ENCODE measurements at regions not wholly inside any gene's neighbourhood (a gene's known extent, or its start where the extent isn't known, plus 50 kb on each side); places are given as distances from the start of the nearest gene placed in this dataset.
A peak's percentile ranks its signal among the peaks of the same experiment; 100 is the strongest.
"Not testable (repeated sequence)": the region's sequence is repeated elsewhere in the genome, so short reads cannot be mapped to it uniquely, and the experiment has no call there.

DNA sequence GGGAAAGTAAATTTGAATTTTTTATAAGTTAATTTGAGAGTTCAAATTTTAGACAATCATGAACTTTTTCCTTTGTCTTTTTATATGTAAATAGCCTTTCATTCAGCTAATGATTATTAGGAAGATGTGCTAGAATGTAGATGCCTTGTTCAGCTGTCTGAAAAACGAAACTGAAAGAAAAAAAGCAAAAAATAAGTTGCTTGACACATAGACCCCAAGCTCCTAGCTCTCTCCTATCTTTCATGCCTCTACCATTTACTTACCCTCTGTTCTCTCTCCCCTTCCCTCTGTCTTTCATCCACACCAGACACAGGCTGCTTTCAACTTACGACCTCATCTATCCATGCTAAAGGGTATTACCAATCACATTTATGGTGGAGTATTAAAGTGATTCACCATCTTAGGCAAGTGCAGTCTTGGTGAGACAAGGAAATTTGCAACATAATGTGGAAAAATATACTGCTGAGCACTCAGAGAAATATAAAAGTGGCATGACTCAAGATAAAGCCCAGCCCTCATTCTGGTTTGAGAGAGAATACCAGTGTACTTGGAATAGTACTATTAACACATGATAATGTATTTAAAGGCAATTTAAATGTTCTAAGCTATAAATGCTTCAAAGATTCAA is 425.6 kb downstream of the SUCLG1 start:
- DNase-seq = no peak

DNA sequence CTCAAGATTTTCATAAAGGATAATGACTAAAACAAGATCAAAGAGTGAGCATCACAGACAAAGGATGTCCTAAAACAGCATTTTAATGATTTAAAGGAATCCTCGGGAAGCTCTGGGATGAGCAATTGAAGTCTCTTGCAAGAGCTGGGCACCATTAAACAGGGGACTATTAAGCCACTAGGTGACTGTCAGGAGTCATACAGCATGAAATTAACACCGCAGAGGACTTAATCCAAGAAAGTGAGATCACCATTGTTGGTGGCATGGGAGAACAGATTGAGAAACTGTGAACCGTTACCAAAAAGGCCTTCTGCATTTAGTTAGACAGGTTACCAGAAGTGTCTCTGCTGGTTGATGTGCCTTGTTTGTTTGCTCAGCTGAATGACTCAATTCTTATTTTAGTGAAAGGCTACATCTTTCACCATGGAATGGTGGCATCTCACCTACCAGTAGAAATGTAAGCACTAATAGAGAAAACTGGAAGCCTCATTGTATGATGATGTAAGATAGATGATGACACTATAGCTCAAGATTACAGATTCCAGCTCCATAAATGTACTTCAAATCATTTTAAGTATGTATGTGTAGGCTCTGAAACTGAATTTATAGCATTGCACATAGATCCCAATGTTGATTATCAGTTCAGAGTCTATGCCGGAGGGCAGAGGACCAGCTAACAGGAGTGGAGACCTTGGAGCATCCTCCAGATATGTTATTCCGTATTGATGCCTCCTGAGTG is 427.6 kb downstream of the SUCLG1 start:
- DNase-seq = no peak

DNA sequence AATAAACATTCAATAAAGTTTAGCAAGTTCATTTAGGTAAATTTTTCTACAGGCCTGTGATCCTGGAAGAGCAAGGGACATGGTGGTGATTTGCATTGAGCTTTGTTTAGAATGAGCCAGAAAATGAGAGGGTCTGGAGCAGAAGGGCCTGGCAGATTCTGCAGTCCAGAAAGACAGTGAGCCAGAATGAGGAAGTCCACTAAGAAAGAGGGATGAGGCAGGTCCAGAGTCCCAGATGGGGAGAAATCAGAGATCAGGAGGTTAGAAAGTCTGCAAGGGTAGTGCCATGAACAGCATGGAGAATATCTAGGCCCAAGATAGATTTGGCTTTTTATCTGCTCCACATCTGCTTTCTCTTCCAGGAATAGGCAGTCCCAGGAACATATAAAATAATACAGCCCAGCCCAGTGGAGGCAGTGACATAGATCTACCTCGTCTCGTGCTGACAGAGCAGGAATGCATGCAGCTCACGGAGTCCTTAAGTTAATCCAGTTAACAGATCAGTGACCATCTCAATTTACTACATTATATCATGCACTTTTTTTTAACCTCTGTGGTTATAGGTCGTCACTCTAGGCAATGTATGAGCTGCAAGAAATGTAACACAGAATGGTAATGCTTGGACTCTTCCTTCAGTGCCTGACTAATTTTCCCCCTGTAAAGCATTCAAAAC is 429.0 kb downstream of the SUCLG1 start:
- no peak for DNase-seq

DNA sequence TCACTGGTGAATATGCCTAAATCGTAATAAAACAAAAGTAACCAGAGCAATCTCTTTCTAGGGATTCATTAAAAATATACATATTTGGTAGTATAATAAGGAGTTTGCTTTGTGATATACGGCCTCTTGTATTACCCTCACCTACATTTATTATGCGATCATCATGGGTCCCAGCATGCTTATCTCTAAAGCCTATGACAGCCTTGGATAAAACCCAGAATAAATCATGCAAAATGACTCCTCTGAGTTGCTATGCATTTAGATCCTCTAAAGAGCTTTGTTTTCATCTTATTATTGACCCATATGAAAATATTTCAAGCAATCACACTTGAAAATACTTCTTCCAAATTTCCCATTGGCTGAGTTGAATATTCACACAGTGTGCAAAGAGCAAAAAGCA is 432.3 kb downstream of the SUCLG1 start:
- DNase-seq = no peak

DNA sequence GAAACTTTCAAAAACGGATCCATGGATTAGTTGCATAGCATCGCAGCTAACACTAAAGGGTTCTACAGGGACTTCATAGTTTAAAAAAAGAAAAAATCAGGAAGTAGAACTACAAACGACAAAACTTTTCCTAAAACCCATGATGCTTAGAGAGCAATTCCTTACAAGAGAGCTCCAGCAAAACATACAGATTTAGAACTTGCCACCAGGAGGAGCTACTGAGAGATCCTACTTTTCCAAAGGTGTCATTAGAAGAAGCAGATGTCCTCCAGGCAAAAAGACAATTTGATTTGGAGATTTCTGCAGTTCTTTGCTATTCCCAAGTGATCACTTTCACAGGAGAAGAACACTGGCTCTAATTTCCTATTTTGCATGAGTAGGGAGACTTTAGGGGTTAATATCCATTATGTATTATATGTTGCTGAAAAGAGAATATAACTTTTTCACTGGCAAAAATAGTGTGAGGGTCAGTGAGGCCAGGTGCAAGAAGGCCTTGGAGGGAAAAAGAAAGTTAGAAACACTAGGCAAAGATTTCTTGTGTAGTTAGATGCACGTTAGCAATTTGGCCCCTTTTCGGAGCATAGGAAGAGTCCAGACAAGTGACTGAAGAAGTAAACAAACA is 436.2 kb downstream of the SUCLG1 start:
- DNase-seq = no peak

DNA sequence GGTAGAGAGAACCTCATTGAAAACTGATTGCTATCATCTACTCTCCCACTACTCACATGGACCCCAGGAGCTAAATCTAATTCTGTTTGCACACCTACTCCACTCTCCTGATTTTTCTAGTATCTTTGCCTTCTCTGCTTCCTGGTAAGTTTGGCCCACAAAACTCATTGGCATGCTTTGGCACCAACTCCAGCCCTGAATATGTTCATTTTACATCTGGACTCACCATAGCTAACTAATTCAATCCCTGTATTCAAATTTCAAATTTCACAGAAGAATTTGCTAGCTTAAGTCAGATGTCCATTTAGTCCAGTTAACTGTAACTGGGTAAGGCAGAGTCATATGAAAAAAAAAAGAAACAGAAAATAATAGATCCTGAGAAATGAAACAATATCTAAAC is 442.1 kb downstream of the SUCLG1 start:
- no peak for DNase-seq

DNA sequence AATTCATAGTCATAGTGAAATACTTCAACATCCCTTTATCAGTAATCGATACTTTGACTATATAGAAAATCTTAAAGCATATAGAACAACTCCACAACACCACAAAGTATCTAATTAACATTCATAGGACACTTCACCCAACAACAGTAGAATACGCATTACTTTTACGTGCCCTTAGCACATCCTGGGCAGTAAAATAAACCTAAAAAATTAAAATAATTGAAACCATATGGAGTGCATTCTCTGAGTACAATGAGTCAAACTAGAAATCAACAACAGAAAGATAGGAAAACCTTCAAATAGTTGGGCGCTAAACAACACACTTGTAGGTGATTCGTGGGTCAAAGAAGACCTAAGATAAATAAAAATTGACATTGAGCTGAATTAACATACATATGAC is 442.9 kb downstream of the SUCLG1 start:
- no peak for DNase-seq

DNA sequence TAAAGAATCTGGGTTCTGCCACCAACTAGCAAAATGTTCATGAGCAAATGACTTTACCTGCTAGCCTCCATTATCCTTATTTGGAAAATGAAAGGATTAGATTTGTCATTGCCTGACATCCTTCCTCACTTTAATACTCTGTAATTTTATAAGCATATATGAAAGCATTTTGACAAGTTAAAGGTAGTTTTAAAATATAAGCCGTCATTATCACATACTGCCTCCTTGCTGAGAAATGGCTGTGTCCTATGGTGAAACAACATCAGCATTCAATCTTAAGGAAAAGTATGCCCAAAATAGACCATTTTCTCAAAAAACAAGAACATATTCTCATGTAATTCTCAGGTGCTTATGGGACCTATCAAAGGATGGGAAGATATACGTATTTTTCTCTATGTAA is 461.2 kb downstream of the SUCLG1 start:
- DNase-seq = no peak

DNA sequence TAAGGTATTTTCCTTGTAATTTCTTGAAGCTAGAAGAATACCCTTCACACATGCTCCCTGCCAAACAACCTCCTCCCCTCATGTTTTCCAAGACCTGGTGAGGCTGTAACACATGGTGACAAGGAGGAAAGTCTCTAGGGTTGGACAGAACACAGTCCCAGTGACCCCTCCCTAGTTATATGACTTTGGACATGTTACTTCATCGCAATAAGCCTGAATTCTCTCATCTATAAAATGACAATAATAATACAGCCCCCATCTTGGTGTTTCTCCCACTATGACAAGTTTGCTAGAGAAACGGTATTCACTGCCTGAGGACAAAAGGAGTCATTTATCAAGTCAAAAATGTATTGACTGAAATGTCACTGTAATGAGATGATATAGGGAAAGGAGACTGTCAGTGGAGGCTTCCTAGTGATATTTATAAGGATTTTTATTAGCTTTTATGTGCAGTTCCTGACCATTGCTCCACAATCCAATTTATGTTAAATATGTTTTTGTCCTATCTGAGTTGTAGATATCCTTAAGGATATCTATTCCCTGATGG is 464.4 kb downstream of the SUCLG1 start:
- no peak for DNase-seq

DNA sequence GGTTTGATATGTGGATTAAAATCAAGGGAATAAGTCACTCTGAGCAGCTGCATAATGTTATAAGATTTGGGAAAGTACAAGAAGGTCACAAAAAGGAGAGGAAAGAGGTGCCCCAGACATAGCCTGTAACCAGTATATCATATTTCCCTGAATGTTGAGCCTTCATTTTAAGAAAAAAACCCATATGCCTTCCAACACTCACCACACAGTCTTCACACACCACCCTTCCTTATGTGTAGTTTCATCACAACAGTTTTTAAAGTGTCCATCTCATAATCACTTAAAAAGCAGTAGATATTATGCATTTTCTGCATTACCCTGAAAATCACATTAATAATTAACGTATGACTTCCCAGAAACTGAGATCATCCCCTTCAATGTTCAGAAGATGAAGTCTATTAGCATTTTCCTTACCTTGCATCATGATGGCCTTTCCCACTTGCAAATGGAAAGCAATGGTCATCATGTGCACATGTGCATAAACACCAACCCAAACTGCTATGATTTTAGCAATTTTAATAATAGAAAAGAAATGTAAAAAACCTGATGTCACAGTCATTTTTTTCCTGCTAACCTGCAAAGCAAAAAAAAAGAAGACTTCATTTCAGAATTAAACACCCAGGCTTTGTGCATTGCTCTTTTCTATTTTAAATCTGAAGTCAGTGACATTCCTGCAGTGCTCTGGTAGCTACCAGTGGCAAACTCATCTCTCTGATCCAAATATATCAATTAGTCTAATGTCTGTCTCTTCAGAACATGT is 465.0 kb downstream of the SUCLG1 start:
- DNase-seq = no peak

DNA sequence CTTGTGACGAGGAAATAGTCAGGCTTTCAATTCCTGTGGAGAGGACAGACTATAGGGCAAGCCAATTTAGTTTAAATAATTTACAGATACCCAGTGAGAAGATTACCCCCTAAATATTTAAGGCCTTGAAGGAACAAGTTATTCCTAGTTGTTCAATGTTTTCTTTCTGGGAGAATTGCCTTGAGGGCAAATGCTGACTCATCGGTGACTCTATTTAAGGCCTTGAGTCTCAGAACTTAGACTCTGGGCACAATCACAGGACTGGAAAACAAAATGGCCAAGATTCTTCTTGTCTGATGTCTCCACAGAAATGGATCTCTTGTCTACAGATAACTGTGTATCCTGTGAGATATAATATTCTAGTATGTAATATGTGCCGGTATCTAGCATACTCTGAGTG is 467.1 kb downstream of the SUCLG1 start:
- peak; percentile 38 for DNase-seq

DNA sequence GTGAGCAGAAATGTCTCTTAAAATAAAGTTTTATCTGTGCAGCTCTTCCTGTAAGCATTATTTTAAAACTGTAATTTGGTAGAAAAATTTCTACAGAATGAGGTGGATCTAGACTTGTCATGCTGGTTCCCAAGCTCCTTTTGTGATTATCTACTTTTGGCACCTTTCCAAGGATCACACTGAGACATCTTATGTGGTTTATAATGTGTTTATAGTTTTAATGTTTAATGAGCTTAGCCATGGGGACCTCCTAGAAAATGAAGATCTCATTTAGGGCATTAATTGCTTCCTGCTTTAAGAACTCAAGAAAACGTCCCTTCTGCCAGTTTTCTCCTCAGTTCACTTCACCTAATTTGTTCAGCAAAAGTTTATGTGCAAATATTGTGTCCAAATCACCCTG is 468.4 kb downstream of the SUCLG1 start:
- no peak for DNase-seq

DNA sequence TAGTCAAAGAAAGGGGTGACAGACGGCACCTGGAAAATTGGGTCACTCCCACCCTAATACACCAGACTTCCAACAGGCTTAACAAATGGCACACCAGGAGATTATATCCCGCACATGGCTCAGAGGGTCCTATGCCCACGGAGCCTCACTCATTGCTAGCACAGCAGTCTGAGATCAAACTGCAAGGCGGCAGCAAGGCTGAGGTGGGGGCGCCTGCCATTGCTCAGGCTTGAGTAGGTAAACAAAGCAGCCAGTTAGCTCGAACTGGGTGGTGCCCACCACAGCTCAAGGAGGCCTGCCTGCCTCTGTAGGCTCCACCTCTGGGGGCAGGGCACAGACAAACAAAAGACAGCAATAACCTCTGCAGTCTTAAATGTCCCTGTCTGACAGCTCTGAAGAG is 482.5 kb downstream of the SUCLG1 start:
- not testable (repeated sequence) for DNase-seq

DNA sequence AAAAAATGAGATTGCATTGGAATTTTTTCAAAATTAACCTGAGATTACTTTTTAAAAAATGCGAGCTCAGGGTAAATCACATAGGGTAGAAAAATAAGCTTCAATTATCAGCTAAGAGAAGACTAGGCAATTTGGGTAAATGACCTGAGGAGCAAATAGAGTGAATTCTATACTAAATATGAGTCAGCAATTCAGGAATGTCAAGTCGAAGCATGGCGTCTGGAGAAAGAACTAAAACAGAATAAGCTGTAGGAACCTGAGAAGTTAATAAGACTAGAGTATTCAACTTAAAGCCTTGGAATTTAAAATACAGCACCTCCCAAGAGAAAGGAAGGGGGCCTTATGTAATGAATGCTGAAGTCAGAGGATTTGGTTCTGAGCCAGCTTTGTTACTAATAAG is 487.0 kb downstream of the SUCLG1 start:
- no peak for DNase-seq

DNA sequence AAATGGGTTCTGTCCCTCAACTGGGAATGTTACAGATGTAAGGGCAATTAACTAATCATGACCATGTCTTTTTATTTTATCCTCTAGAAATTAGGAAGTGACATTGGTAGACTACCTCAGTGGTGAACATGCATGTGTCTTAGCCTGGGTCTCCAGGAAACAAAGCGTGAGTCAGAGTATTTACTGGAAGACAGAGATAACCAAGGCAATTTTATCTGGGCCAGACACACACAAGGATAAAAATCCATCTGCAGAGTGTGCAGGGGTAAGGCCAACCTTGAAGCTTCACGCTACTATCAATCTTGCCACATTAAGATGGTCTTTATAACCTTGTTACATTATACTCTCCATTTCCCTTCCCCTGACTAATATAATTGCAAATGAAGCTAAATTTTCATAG is 487.5 kb downstream of the SUCLG1 start:
- no peak for DNase-seq

DNA sequence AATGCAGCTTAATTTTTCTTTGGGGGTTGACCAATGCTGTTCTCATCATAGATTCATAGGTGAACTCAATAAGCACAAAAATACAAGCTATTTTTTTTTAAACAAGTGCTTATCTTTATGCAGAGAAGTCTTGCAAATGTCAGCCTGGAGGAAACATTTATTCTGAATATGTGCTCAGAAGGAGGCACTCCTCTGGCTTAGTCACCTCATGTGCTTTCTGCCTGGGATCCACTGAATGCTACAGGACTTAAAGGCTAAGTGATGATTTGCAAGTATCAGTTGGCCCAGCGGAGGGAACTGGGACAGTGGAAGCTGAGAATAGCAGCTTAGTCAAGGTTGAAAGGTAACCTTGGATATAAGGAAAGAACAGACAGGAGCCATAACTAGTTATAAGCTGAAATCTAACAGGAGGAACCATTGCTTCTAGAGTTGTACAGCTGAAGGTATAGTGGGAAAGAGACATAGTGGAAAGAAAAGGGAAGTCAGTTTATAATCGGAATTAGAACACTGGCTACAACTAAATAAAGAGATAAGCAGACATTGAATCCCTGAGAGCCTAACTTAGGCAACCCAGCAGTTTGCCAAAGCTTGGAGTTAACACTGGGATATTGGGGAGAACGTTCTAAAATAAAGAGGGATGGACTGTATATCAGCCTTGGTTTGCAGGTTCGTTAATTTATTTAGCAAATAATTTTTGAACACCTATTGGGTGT is 488.7 kb downstream of the SUCLG1 start:
- no peak for DNase-seq

DNA sequence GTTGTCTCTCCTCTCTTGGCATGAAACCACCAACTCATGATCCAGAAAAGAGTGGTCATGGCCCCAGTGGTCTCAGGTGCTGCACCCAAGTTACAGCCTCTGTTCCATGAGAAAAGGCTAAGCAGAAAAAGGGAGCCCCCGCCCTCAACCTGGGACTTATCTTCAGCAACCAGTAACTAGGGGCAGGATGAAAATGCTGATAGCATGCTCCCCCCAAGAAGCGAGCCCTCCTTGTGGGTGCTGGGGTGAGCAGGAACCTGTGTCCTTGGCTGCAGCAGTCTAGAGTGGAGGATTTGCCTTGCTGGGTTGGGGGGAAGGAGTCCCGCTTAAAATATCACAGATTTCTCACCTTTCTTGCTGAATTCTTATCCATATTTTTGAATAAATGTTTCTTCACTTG is 490.0 kb downstream of the SUCLG1 start:
- DNase-seq = no peak

DNA sequence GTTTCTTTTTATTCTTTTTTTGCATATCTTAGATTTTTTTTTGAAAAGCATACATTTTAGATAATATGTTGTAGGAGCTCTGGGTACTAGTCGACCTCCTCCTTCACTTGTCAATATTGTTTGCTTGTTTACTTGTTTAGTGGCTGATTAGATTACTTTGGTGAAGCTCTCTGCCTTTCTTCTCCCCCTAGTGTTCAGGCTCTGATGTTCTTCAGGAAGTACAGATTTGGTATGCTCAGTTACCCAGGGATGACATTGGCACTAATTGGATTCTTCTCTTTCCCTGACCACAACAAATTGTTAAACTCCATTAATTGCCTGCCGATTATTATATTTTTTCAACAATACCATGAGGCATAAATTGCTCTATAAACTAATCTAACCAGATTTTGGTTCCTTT is 491.2 kb downstream of the SUCLG1 start:
- no peak for DNase-seq

DNA sequence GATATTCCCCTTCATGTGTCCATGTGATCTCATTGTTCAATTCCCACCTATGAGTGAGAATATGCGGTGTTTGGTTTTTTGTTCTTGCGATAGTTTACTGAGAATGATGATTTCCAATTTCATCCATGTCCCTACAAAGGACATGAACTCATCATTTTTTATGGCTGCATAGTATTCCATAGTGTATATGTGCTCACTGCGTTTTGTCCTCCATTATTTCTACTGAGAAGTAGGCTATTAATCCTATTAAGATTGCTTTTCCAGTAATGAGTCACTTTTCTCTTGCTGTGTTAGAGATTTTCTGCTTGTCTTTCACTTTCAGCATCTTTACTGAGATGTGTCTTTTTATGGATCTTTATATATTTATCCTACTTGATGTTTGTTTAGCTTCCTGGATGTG is 492.1 kb downstream of the SUCLG1 start:
- DNase-seq = not testable (repeated sequence)

DNA sequence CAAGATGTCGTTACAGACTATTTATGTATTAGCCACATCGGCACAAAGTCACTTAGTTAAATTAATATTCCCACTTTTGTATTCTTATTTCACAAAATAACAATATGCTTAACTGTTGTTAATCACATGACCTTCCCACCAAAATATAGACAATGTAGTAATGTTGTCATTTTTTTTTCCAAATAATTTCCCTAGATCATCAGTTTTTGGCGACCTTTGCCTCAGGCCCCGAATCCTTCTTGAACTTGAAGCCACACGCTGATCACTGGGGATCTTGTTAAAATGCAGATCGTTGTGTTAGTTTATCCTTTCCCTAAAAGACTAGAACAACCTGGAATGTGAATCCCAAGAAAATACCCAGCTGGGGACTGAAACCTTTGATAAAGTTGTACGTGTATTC is 497.6 kb downstream of the SUCLG1 start:
- DNase-seq = no peak

DNA sequence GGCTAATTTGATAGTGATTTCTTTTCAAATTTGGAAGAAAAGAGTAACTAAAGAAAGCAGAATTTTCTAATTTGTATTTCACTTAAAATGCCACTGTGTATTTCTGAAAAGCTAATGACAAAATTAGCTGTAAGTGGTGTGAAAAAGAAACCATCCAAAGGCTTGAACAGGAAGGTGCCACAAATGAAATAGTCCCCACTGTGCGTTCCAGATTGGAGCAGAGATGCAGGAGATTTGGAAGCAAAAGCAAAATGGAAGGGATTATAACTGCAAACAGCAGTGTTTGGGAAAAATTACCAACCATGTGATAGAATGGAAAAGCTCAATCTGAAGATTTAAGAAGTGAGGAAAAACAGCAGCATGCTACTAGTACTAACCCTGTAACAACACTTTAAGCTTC is 498.7 kb downstream of the SUCLG1 start:
- DNase-seq = no peak

DNA sequence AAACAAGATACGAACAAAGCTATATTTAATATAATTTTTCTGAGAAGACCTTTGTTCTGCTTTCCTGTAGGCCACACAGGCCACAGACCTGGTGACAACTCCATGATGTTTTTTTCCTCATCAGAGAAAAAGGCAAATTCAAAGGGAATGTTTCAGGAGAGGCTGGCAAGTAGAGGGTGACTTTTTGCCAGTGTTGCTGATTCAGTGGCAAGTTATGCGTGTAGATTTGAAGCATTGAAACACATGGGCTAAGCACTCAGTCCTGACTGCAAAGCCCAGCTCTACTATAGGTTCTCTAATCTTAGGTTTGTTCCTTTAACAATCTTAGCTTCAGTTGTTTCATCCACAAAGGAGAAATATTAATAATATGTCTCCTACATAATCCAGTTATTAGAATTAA is 499.8 kb downstream of the SUCLG1 start:
- no peak for DNase-seq
